Fibroblast of villous mesenchyme (primary cell): ENCODE measurements at regions not wholly inside any gene's neighbourhood (a gene's known extent, or its start where the extent isn't known, plus 50 kb on each side); places are given as distances from the start of the nearest gene placed in this dataset.
A peak's percentile ranks its signal among the peaks of the same experiment; 100 is the strongest.

Source experiments
- DNase-seq: peaks from one replicate; pipeline ENCODE4 v3.0.0-alpha.2; 2010; ENCODE audit warnings: low read depth
- H3K4me3 ChIP-seq: 2 replicates; pipeline ENCODE4 v1.5.1; 2011; ENCODE audit warnings: low read depth, mild to moderate bottlenecking, low read length
- CTCF ChIP-seq: IDR thresholded peaks from 2 replicates; pipeline ENCODE4 v1.5.1; 2012; ENCODE audit warnings: low read depth, mild to moderate bottlenecking, low read length; ENCODE audit not compliant: insufficient read depth

- H3K4me3 ChIP-seq, result no peak overlapping the region
- DNase-seq, result no peak
- no peak for TF ChIP-seq CTCF
Observed at GRCh38 chr2:228956701-228957474, 314.2 kb downstream of the PID1 start.

GRCh38 chr2:228949831-228950230, 321.3 kb downstream of the PID1 start:
- no peak for TF ChIP-seq CTCF
- no peak overlapping the region for H3K4me3 ChIP-seq
- peak; percentile 10 for DNase-seq

- no peak for DNase-seq
- no peak for TF ChIP-seq CTCF
- no peak overlapping the region for H3K4me3 ChIP-seq
Observed at GRCh38 chr2:228945710-228946109, 325.4 kb downstream of the PID1 start.

GRCh38 chr2:228942856-228943255, 328.2 kb downstream of the PID1 start:
- no peak for TF ChIP-seq CTCF
- DNase-seq, result no peak
- H3K4me3 ChIP-seq, result no peak overlapping the region

- no peak overlapping the region for H3K4me3 ChIP-seq
- DNase-seq, result peak; percentile 87
- TF ChIP-seq CTCF, result no peak
Observed at GRCh38 chr2:228938629-228939028, 332.5 kb downstream of the PID1 start.

- no peak for TF ChIP-seq CTCF
- no peak overlapping the region for H3K4me3 ChIP-seq
- DNase-seq, result peak; percentile 65
Observed at GRCh38 chr2:228927028-228928010, 343.8 kb downstream of the PID1 start.
